ENCODE measurements at regions not wholly inside any gene's neighbourhood (a gene's known extent, or its start where the extent isn't known, plus 50 kb on each side); places are given as distances from the start of the nearest gene placed in this dataset.

DNA sequence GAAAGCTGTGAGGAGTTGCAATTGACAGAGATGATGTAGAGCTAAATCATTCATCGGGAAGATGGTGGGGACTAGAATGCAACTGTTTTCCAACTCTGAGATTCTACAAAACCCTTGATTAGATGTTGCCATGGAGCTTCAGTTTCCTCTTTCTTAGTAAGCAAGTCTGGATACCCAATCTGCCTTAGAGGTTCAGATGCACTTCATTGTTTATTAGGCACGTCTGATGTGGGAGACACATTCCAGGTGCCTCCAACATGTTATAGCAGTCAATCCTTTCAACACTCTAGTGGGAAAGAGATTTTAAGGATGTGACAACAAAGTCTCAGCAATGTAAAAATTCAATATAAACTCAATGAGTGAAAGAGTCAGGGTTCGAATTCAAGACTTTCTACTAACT, 291.3 kb upstream of the PHYHIPL start:
- intact Hi-C loops (cut with DNase I): no loop called here
- ATAC-seq (no peak), DNase-seq (ENCODE audit: low spot score) (no peak)

DNA sequence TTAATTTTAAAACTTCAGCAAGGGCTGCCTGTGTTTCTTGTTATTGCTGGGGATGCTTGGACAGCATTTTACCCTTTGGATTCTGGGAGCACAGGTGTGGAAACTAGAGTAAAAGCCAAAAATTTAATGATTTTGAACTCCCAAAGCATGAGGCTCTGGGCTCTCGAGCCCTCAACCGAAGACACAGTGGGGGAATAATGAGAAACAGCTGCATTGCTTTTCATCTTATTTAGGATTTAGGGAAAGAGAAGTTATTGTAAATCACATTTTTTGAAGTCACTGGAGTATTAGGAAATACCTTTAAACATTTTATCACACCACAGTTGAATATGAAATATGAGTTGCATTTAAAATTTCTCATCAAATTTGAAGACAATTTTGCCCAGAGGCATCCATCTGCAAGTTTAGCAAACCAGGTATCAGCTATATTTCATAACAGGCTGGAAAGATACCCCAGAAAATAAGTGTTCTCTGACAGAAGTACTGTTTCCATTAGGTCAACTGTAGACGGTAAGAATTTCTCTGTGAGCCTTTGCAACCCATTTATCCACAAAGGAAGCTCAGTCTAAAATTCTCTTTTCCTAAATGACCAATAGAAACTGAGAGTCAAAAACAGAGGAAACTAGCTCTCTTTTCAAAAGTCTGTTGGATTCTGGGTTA, 290.6 kb upstream of the PHYHIPL start:
- ATAC-seq (peak; percentile 88), DNase-seq (ENCODE audit: low spot score) (no peak)
- intact Hi-C loops (cut with DNase I): no loop called here

DNA sequence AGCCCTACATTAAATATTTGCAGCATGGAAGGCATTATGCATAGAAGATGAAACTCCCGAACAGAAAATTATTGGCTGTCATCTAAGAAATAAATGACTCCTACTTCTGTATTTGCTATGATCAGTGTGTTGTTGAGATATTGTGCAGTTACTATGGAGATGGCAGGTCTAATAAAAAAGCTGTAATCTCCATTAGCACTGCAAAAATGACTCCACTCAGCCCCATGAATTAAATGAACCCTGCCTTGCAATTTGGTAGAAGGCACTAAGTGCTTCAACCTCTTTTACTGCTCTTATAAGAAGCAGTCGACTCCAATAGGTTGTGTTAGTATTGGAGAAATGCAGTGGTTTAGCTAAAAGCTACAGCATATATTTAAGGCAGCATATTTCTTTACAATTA, 290.0 kb upstream of the PHYHIPL start:
- DNase-seq (ENCODE audit: low spot score) (no peak), ATAC-seq (peak; percentile 45)
- intact Hi-C loops (cut with DNase I): no loop called here

DNA sequence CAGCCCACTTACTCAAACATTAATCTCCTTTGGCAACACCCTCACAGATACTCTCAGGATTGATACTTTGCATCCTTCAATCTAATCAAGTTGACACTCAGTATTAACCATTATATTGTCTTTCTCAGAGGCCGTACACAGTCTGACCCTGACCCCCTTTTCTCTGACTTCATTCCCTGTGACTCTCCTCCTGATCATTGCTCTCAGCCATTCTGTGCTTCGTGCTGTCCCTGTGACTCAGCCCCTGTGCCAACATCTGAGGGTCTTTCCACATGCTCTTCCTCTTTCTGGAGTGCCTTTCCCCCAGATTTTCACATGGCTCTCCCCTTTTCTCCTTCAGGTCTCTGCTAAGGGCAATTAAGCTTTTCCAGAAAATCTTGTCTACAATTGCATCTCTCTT, 289.0 kb upstream of the PHYHIPL start:
- intact Hi-C loops (cut with DNase I): no loop called here
- ATAC-seq: no peak
- DNase-seq (ENCODE audit: low spot score): no peak

DNA sequence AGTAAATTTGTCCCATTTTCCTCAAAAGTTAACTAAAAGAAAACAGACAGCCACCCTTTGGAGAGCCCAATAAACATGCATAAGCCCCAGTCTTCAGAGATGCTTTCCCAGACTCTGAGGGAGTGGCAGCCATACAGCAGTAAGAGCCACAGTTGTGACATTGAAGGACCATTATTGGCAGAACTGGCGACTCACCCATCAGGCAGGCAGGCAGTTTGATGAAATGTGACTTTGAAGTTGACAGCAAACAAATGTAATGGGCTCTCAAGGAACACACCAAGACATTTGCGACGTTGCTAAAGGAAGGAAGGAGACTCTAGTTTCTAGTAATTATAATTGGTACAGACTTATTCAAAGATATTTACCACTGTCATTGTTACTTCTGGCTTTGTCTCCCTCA, 287.5 kb upstream of the PHYHIPL start:
- intact Hi-C loops (cut with DNase I): no loop called here
- ATAC-seq: no peak
- DNase-seq (ENCODE audit: low spot score): no peak

DNA sequence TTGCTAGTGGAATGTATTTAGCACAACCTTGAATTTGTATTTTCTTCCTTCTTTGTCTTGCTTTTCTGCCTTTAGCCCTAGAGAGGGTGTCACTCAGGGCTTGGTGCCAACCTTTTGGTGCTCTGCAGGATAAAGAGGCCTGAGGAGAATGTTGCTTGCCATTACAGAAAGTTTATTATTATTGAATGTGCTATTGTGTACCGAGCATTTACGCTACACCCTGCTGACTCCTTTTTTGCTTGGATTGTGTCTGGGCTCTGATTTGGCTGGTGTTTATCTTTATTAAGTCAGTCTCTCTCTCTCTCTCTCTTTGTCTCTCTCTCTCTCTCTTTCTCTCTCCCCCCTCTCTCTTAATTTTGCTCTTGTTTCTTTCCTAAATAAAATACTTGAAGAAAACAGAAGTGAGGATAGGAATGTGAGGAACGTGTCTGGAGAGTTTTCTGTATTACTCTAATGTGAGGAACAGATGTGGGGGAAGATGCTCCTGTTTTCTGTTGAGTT, 284.4 kb upstream of the PHYHIPL start:
- peak; percentile 11 for ATAC-seq
- intact Hi-C loops (cut with DNase I): no loop called here
- no peak for DNase-seq (ENCODE audit: low spot score)

DNA sequence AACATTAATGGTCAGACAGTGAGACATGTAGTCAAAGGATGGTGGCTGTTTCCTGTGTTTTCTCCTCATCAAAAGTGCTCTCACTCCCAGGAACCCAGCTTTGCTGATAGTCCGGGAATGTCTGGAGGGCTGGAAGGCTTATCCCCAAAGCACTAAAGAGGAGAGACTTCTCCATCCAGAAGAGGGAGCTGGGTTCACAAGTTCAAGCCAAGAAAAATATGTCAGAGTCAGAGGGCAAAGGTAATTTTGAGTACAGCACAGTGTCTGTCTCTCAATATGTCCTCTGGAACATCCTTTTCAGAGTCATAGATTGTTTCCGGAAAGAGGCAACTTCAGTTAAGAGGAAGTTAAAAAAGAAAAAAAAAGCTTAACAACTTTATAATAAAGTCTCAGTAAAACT, 281.5 kb upstream of the PHYHIPL start:
- DNase-seq (ENCODE audit: low spot score): no peak
- peak; percentile 90 for ATAC-seq
- intact Hi-C loops (cut with DNase I): no loop called here

DNA sequence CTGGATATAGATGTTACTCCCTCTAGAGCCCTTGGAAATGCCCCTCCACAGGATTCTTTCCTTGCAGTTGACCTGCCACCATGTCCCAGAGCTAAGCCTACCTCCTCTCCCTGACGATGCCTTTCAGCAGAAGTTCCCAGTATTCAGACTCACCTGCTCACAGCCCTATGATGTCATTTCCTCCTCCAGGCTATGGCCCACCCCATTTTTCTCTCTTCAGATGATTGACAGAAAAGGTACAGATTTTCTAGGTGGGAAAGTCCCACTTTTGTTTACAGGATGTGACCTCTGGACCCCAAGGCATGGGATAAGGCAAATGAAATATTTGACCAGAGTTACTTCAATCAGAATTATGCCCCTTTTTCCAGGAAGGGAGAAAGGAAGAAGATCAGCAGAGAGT, 280.2 kb upstream of the PHYHIPL start:
- DNase-seq (ENCODE audit: low spot score): no peak
- no peak for ATAC-seq
- intact Hi-C loops (cut with DNase I): no loop called here

DNA sequence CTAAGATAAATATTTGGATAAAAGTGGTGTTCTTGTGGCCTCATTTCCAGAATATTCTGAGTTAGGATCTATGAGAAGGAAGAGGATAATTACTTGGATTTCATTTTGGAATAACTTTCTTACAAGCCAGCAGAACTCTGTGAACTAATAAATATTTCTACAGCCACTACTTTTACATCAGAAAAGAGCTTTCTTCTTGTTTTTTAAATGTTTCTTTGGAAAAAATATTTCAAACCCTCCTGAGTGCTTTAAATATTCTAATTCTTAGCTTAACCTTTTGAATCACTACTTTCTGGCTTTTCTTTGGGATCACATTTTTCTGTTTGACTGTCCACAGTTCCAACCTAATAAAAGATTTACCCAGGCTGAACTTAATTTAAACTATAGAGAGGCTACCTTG, 279.2 kb upstream of the PHYHIPL start:
- ATAC-seq (peak; percentile 27), DNase-seq (ENCODE audit: low spot score) (no peak)
- intact Hi-C loops (cut with DNase I): no loop called here

DNA sequence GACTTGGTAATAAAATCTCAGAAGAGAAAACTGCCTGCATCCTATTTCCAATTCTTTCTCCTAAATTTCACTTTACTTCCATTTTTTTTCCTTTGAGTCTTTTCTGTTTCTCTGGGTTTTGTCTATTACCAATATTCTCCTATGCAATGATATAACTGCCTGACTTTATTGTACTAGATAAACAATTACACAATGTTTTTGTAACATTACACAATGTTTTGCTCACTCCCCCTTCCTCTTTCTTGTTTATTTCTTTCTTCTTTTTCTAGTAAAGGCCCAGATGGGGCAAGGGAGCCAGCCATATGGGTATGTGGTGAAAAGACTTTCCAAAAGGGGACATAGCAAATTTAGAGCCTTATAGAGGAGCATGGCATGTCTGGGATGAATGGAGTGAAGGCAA, 278.7 kb upstream of the PHYHIPL start:
- DNase-seq (ENCODE audit: low spot score) (no peak), ATAC-seq (peak; percentile 40)
- intact Hi-C loops (cut with DNase I): no loop called here

DNA sequence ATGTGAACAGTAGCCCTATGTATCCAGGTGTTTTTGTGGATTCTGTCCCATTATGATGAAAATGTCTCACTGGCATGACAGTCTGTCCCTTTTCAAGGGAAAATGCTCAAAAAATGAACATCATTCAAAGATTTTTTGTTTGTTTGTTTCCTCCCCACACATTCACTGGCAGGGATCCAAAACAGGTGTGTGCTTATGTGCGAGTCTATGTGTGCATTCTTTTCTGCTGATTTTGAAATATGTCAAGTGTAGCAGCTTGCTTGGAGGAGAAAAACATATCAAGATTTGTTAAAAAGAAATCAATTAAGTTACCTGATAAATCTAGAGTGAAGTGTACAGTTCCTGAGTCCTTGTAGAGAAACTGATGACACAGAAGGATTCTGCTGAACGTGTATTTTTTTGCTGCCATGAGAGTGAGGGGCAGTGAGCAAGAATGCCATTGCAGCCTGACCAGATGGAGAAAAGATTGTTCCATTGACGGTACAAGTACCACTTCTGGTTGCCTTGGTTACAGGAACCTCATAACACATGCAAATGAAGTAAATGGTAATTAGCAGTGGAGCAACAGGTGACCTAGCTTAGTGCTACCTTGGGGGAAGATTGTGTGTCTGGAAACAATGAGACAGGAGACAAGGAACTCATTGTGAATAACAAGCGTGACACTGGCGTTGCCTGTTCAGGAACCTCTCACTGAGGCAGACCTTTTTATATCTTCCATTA, 277.4 kb upstream of the PHYHIPL start:
- intact Hi-C loops (cut with DNase I): no loop called here
- DNase-seq (ENCODE audit: low spot score): no peak
- no peak for ATAC-seq

DNA sequence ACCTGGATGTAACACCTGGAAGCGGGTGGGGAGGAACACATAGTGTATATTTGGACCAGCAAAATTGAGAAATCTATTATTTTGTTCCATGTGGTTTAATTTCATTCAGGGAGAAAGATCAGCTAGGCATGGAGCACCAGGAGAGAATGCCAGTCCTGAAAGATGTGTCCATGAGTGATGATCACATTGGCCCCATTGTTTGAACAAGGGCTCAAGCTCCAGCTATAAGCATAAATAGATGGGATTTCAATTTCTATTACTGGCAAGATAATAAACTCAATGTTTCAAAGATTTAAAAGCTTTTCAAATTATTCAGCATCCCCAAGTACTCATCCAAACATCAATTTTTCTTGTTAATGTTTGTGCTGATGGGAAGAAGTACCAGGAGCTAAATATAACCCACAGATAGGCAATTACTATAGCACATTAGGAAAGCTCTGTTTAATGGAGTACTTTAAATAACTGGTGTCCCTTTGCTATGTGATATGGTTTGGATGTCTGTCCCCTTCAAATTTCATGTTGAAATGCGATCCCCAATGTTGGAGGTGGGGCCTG, 275.3 kb upstream of the PHYHIPL start:
- no peak for DNase-seq (ENCODE audit: low spot score)
- no peak for ATAC-seq
- intact Hi-C loops (cut with DNase I): no loop called here

DNA sequence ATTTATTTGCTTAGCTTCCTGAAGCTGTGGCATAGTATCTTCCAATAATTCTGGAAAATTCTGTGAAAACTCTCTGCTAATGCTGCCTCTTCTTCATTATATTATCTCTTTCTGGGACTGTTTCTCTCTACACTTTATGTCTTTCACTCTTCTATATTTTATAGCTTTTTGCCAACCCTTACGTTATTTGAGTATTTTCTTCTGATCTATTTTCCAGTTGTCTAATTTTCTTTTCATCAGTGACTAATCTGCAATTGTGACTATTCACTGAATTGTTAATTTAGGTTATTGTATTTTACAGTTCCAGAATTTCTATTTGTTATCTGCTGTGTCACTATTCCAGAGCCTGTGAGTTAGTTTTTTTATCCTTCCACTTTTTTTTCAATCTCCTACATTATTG, 273.4 kb upstream of the PHYHIPL start:
- ATAC-seq (no peak), DNase-seq (ENCODE audit: low spot score) (no peak)
- intact Hi-C loops (cut with DNase I): no loop called here

DNA sequence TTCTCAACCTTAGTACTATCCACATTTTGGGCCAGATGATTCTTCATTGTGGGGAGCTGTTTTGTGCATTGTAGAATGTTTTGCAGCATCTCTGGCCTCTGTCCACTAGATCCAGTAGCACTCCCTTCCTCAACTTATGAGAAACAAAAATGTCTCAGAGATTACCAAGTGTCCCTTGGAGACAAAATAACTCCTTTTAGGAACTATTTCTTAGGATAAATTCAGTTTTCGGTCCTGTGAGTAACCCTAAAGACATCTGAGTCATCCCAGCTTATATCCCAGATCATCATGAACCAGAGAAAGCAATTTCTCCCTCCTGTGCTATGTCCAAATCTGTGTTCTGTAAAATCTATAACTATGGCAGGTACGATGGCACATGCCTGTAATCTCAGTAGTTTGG, 266.6 kb upstream of the PHYHIPL start:
- intact Hi-C loops (cut with DNase I): no loop called here
- DNase-seq (ENCODE audit: low spot score): no peak
- no peak for ATAC-seq

DNA sequence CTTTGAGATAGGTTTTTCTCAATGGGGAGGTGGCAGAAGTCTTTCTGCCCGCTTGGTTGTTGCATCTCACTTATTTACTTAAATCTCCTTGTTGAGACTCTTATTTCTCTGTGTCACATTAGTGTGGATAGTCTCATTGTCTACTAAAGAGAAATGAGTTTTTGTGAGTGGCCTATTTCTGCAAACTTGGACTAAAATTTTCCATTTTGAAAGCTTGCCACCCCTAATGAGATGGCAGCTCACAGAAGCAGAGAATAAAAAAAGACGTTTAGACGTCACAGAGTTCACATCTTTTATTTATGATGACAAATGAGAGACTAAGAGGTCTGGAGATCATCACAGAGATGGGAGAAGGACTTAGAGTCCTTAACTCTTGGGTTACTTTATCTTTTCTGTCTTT, 262.7 kb upstream of the PHYHIPL start:
- ATAC-seq (no peak), DNase-seq (ENCODE audit: low spot score) (no peak)
- intact Hi-C loops (cut with DNase I): no loop called here

DNA sequence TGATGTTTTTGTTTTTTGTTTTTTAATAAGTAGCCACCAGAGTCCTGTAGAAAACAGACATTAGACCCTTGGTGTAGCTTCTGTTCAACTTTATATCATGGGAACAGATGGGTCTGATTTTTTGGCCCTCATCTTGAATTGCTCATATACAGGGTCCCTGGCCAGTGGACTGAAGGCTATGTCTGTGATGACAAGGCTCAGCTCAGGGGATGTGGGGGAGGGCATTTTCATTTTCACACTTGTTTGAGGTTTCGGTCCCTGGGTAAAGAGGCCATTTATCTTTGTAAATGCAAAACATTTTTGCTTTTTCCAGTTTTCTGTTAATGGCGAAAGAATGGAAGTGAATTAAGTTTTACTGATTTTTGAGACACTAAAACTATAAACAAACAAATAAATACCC, 257.6 kb upstream of the PHYHIPL start:
- DNase-seq (ENCODE audit: low spot score) (no peak), ATAC-seq (no peak)
- intact Hi-C loops (cut with DNase I): no loop called here

DNA sequence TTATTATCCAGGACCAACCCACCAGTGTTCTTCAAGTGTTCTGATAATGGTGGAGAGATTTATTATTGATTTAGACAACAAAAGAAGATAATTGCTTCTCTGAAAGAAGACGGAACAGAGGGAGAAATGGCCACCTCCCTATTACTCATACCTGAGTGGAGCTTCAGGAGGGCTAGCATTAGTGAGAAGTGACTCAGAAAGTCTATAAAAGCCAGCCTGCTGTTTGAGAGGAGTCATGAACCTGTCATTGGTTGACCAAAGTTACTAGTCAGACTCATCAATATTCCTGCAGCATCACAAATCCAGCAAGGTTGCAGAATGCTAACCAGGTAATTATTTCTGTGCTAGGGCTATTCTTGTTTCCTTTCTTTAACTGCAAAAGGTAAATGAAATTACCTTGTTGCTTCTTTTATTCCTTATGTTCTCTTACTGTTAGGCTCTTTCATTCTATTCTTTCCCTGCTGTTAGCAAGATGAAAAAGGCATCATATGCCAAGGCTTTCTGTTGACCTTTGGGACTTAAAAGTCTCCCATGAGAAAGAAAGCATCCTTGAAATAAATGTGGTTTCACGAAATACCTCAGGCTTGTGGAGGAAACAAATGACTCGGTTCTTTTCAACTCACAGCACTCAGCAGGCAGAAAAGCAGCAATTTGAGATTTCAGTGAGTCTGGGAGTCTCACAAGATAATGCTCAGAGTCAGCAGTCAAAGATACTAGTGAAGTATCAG, 256.4 kb upstream of the PHYHIPL start:
- intact Hi-C loops (cut with DNase I): no loop called here
- DNase-seq (ENCODE audit: low spot score): no peak
- peak; percentile 88 for ATAC-seq

DNA sequence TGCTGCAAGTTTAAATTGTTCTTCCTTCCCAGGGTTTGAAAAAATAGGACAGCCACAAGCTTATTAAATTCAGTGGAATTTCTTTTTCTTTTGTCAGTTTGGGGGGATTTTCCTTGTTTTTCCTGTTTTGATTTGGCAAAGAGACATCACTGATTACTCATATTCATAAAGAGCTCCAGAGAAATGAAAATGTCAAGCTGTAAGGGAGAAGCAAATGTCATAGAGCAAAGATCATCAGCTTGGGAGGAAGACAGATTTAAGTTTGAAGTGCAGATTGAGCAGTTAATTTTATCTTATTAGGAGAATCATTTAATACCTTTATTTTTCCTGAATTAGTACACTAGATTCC, 255.8 kb upstream of the PHYHIPL start:
- intact Hi-C loops (cut with DNase I): no loop called here
- ATAC-seq (peak; percentile 19), DNase-seq (ENCODE audit: low spot score) (no peak)

DNA sequence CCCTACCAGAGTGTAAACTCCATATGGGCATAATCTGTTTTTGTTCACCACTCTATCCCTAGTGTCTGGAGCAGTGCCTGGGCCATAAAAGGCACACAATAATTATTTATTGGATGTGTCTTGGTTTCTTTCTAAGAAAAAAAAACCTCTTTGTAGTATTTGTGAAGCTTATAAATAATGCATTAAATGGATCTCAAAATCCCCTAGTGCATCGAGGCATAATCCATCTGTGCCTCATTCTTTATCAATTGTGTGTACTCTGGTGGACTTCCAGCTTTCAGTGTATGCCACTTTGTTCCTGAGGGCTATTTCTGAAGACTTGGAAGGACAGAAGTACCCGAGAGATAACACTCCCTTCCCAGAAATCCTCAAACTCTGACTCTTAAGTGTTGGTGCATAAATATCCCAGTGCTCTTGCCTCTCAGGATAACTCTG, 255.0 kb upstream of the PHYHIPL start:
- intact Hi-C loops (cut with DNase I): no loop called here
- DNase-seq (ENCODE audit: low spot score): no peak
- no peak for ATAC-seq

DNA sequence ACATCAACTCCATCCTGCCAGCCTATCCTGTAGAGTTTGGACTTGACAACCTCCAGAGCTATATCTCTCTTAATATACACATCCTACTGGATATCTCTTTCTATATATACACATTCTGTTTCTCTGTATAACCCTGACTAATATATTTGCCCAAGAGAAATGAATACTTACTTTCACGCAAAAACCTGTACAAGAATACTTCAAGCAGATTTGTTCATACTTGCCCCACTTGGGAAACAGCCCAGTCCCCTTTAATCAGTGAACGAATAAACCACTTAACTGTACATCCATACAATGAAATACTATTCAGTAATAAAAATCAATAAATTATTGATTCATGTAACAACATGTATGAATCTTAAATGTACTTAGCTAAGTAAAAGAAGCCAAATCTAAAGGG, 251.1 kb upstream of the PHYHIPL start:
- no peak for ATAC-seq
- intact Hi-C loops (cut with DNase I): no loop called here
- no peak for DNase-seq (ENCODE audit: low spot score)
